Heart right ventricle (tissue), 16 donors: ENCODE measurements at regions not wholly inside any gene's neighbourhood (a gene's known extent, or its start where the extent isn't known, plus 50 kb on each side); places are given as distances from the start of the nearest gene placed in this dataset.

Experiments
- ATAC-seq, 8 donors: fragments of 200-7000 bp; cut with Tn5 transposase; one replicate each; pipeline ENCODE4 v1.9.1; 2020; ENCODE audit warnings: mild to moderate bottlenecking in 8 of 8, moderate library complexity in 8 of 8, moderate number of reproducible peaks in 1 of 8
- DNase-seq, 2 donors: peaks; one replicate each; pipeline ENCODE4 v3.0.0-alpha.2; 2020
- H3K27ac ChIP-seq, 10 donors: fragments of 200-600 bp; sonication (generic) in 2 of 10; one replicate each; pipeline versions ENCODE4 v1.5.0 to v1.8.0; 2020 to 2022; ENCODE audit warnings: mild to moderate bottlenecking in 3 of 10
- H3K27me3 ChIP-seq, 7 donors: fragments of 200-600 bp; one replicate each; pipeline ENCODE4 v1.8.0; 2021 to 2022; ENCODE audit warnings: mild to moderate bottlenecking in 2 of 7
- H3K36me3 ChIP-seq, 9 donors: fragments of 200-600 bp; sonication (generic) in 1 of 9; one replicate each; pipeline versions ENCODE4 v1.5.0 to v1.8.0; 2020 to 2022; ENCODE audit warnings: mild to moderate bottlenecking in 2 of 9
- H3K4me1 ChIP-seq, 9 donors: fragments of 200-600 bp; sonication (generic) in 1 of 9; one replicate each; pipeline versions ENCODE4 v1.5.0 to v1.8.0; 2020 to 2022; ENCODE audit warnings: mild to moderate bottlenecking in 4 of 9
- H3K4me3 ChIP-seq, 10 donors: fragments of 200-600 bp; sonication (generic) in 2 of 10; one replicate each; pipeline versions ENCODE4 v1.5.0 to v1.8.0; 2020 to 2022; ENCODE audit warnings: mild to moderate bottlenecking in 7 of 10, moderate library complexity in 2 of 10
- H3K9me3 ChIP-seq, 11 donors: fragments of 200-600 bp in 10 of 11; sonication (generic) in 2 of 11; one replicate each; pipeline versions ENCODE4 v1.5.0 to v1.8.0; 2013 to 2022; ENCODE audit warnings: mild to moderate bottlenecking in 2 of 11, control low read depth in 1 of 11, moderate library complexity in 1 of 11
- CTCF ChIP-seq, 9 donors: fragments of 200-600 bp; sonication (generic) in 2 of 9; IDR thresholded peaks; one replicate each; pipeline versions ENCODE4 v1.5.0 to v1.8.0; 2021 to 2022; ENCODE audit warnings: antibody characterized with exemption in 9 of 9, mild to moderate bottlenecking in 5 of 9, moderate library complexity in 1 of 9
- WGBS, 2 donors: extraction: QIAGEN DNeasy Blood & Tissue Kit; methylation state at CpG; one replicate each; pipeline ENCODE4 v1.1.7; 2013; ENCODE audit warnings: inconsistent platforms in 1 of 2; 5-methylcytosine and 5-hydroxymethylcytosine counted together
- intact Hi-C, 10 donors: fragments of 100-400 bp; cut with DNase I; formaldehyde crosslinking; loops; one replicate each; pipeline versions ENCODE4 v1.11.1 to v1.14.2; 2022
- donor health status: Arrhythmogenic right ventricular cardiomyopathy.
- donor health status: ischemic (EF 13 %, LVEDD 7.1; RV severe dilation, severe dysfunction).
- donor health status: healthy with polysubstance abuse.
- donor health status: DM: no; HTN: yes; CAD: no.
- donor health status: DM: no; HTN: no; CAD: no.
- donor health status: ischemic (EF 25% LVEDD 6.9; RV normal size, moderate dysfunction).
- donor health status: ischemic (EF 25% LVEDD 5.7; RV mildly dilated, moderate dysfunction).
- donor health status: healthy.
- donor health status: DM: yes; HTN: yes; CAD: no.
- donor health status: Ischemic cardiomyopathy.
- donor health status: ischemic (EF 35%, LVEDD 5.7; RV mildly dilated, moderate dysfunction).
- donor health status: nonischemic (EF 11% LVEDD 7.7; RV severe dilation, severe dysfunction).
- donor health status: DM: yes; HTN: yes; CAD: no.
- donor health status: PGD.
- donor health status: ischemic (EF 29% LVEDD 5.4; RV normal size, mild dysfunction).
- donor health status: nonischemic (EF 23%, LVEDD 6.1; RV moderate dilation, normal function).

- Histone ChIP-seq H3K27me3 (no peaks in the 10 kb centered on the region), H3K9me3 (no peaks in the 10 kb centered on the region), H3K27ac (no peak overlapping the region), H3K4me3 (no peak overlapping the region), H3K4me1 (no peaks in the 10 kb centered on the region), H3K36me3 (no peaks in the 10 kb centered on the region)
- TF ChIP-seq CTCF (IDR thresholded peaks at IDR 0.05), result no peak
- WGBS, 2 donors, result 96% methylated on average over 2 of the region's 2 CpGs
- ATAC-seq, result no peak
- DNase-seq, result no peak
- intact Hi-C loops, result no loop called here
These were observed 69.8 kb upstream of the IFNG-AS1 start for GRCh38 chr12:67919406-67919805.

GRCh38 chr12:67920413-67920812 lies 68.8 kb upstream of the IFNG-AS1 start:
- WGBS, 2 donors, result 90 to 94% methylated on average over 2 of the region's 2 CpGs
- DNase-seq (no peak), ATAC-seq (no peak)
- H3K27ac ChIP-seq, result no peak overlapping the region
- H3K4me1 ChIP-seq, result no peaks in the 10 kb centered on the region
- no peak overlapping the region for H3K4me3 ChIP-seq
- H3K9me3 ChIP-seq, result no peaks in the 10 kb centered on the region
- TF ChIP-seq CTCF (IDR thresholded peaks at IDR 0.05), result no peak
- intact Hi-C loops, result loop anchor here in 1 of 10 donors (10.0 kb wide), 1 partner anchor 86 kb away; no protein-coding TSS in a partner anchor
- no peaks in the 10 kb centered on the region for H3K36me3 ChIP-seq
- no peaks in the 10 kb centered on the region for H3K27me3 ChIP-seq

GRCh38 chr12:67921286-67921685 lies 68.0 kb upstream of the IFNG-AS1 start:
- no peaks in the 10 kb centered on the region for H3K27me3 ChIP-seq
- no peaks in the 10 kb centered on the region for H3K36me3 ChIP-seq
- H3K27ac ChIP-seq, result no peak overlapping the region
- 57 to 69% methylated on average over 1 of the region's 1 CpG for WGBS, 2 donors
- intact Hi-C loops, result loop anchor here in 1 of 10 donors (10.0 kb wide), 1 partner anchor 86 kb away; no protein-coding TSS in a partner anchor
- no peak overlapping the region for H3K4me3 ChIP-seq
- no peak for DNase-seq
- H3K9me3 ChIP-seq, result no peaks in the 10 kb centered on the region
- no peak for TF ChIP-seq CTCF (IDR thresholded peaks at IDR 0.05)
- peaks cover 0 to 6% (median 0%) of the 10 kb centered on the region in 9 donors for H3K4me1 ChIP-seq
- ATAC-seq, result no peak

GRCh38 chr12:67922245-67922644 lies 67.0 kb upstream of the IFNG-AS1 start:
- no peaks in the 10 kb centered on the region for H3K36me3 ChIP-seq
- H3K9me3 ChIP-seq, result no peaks in the 10 kb centered on the region
- H3K4me1 ChIP-seq, result peaks cover 0 to 6% (median 0%) of the 10 kb centered on the region in 9 donors
- ATAC-seq (no peak), DNase-seq (no peak)
- H3K27me3 ChIP-seq, result no peaks in the 10 kb centered on the region
- 85 to 86% methylated on average over 1 of the region's 1 CpG for WGBS, 2 donors
- intact Hi-C loops, result loop anchor here in 1 of 10 donors (10.0 kb wide), 1 partner anchor 87 kb away; no protein-coding TSS in a partner anchor
- TF ChIP-seq CTCF (IDR thresholded peaks at IDR 0.05), result no peak
- H3K4me3 ChIP-seq, result no peak overlapping the region
- H3K27ac ChIP-seq, result no peak overlapping the region
